ENCODE measurements at regions not wholly inside any gene's neighbourhood (a gene's known extent, or its start where the extent isn't known, plus 50 kb on each side); places are given as distances from the start of the nearest gene placed in this dataset.

- TF ChIP-seq CTCF (IDR thresholded peaks at IDR 0.05): no peak
- TF ChIP-seq POLR2A (IDR thresholded peaks at IDR 0.05): no peak
These were observed 120.2 kb upstream of the DAB2 start for GRCh38 chr5:39544941-39545340.

Measured in heart left ventricle (tissue), 13 donors.